ENCODE measurements at regions not wholly inside any gene's neighbourhood (a gene's known extent, or its start where the extent isn't known, plus 50 kb on each side); places are given as distances from the start of the nearest gene placed in this dataset.
"Not testable (repeated sequence)": the region's sequence is repeated elsewhere in the genome, so short reads cannot be mapped to it uniquely, and the experiment has no call there.

GRCh38 chr2:12543076-12543977 is 173.4 kb upstream of the TRIB2 start:
- DNase-seq (ENCODE audit: low spot score) = no peak

DNA sequence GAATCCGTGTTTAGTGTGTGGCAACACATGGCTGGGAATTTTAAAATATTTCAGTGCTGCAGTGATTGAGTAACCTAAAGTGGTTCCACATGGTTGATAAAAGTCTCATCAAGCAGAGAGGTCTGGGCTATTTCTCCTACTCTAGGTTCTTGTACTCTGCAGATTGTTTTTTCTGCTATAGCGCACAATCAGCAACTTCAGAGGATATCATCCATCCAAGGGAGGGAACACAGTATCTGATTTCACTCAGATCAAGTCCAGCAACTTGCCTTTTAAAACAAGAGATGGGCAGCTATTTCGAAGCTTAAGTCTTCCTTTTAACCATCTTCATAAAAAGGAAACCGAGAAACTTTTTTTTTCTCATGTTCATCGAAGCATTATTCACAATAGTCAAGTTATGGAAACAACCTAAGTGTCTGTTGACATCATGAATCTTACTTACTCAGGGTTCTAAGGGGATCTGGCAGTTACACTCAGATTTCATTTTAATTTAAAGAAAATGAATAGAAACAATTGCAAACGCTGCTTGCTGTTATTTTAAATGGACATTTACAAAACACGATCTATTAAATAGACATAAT is 172.7 kb upstream of the TRIB2 start:
- no peak for DNase-seq (ENCODE audit: low spot score)

GRCh38 chr2:12547566-12548170 is 169.1 kb upstream of the TRIB2 start:
- DNase-seq (ENCODE audit: low spot score) = no peak

DNA sequence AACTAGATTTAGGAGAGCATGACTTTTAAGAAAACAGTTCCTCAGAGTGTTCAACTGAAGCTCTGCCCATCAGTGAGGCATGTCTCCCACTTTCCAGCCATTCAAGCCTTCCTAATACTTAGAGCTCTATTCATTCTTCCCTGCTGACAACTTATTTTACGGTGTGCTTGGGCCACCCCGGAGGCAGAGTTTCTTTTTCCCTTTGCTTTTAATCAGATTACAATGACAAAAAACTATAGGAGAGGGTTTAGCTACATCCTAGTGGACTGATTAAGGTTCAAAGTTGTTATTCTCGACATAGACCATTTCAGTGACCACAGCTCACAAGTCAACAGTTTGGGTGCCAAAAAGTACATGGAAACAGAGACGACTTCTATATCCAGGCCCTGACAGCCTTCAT is 167.8 kb upstream of the TRIB2 start:
- no peak for DNase-seq (ENCODE audit: low spot score)

DNA sequence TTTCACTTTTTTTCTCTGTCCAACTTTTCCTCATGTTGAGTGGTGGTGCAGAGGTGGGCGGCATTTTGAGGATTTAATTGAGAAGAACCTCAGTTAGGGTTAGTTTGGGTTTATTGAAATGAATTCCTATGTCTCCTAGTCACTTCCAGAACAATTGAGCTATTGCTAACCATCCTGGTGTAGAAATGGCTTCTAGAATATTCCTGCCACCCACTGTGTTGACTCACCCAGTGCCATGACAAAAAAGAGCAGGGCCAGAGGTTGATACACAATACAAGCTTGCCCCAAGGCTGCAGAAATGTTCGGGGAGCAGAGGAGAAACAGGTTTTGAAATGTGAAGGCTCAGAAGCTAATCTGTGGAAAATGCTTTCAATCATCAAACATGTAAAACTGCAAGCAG is 167.1 kb upstream of the TRIB2 start:
- DNase-seq (ENCODE audit: low spot score) = no peak

DNA sequence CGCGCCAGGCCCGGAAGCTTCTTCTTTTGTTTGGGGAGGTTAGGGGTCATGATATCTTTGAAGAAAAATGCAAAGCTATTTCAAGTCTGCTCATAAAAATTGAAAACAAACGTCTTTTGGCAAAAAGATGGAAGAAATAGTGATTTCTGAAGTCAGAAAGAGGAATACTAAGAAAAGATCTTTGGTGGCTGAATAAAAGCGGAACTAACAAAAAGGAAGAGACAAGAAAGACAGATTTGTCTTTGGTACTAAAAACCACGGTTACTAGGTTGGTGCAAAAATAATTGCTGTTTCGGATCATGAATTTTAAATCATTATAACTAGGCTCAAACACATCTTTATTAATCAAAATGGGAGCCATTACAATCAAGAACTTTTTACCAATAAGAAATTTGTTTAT is 164.6 kb upstream of the TRIB2 start:
- DNase-seq (ENCODE audit: low spot score) = no peak

DNA sequence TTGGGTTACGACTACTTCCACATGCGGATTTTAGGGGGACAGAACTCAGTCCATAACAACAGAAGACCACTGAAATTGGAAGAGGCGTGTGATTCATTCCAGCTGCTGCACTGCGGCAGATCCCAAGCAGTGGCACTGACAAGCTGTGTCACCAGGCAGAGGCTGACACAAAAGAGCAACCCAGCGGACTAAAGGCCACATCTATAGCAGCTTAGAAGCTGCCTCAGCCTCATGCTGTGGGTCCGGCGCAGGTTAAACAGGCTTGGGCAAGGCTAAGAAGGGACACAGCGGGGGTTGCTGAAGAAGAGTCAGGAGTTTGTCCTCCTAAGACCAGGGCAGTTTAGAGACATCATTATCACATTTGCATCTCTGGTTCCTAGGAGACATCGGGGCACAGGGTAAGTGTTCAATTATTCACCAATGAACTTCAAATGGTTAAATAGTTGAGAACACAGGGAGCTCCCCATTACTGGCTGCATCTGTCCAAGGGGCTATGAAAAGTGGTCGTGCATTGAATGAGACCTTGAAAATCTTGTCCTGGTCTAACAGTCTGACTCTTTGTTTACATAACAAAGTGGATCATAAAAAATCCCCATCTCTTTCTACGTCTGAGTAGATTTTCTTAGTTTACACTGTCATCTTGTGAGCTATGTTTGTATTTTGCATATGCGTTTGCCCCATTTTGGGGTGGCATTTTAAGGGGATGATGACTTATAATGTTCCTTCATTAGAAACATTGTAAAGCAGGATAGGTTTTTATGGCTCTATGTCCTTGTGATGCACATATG is 162.3 kb upstream of the TRIB2 start:
- DNase-seq (ENCODE audit: low spot score) = no peak

- DNase-seq (ENCODE audit: low spot score) = no peak
Measured at GRCh38 chr2:12555012-12555645, 161.6 kb upstream of the TRIB2 start.

GRCh38 chr2:12556762-12557161 is 160.0 kb upstream of the TRIB2 start:
- DNase-seq (ENCODE audit: low spot score) = no peak

- DNase-seq (ENCODE audit: low spot score) = no peak
Measured at GRCh38 chr2:12557688-12558087, 159.0 kb upstream of the TRIB2 start.

DNA sequence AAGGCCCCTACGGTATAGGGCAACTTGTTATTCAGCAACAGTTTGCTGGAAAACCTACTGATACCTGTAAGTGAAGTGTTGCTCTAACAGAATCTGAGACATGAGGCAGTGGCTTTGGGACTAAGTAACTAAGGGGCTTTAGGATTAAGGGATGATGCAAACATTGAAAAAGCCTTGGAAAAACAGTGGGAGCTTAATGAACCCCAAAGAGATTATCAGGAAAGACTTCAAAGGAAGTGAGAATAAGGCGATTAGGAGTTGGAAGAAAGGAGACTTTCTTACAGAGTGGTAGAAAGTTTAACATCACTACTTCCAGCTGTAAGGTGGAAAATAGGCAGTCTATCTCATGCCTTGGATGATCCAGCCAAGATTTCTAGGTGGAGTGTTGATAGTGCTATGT is 158.2 kb upstream of the TRIB2 start:
- DNase-seq (ENCODE audit: low spot score) = no peak

GRCh38 chr2:12560618-12561017 is 156.1 kb upstream of the TRIB2 start:
- no peak for DNase-seq (ENCODE audit: low spot score)

GRCh38 chr2:12567411-12567810 is 149.3 kb upstream of the TRIB2 start:
- DNase-seq (ENCODE audit: low spot score) = no peak

DNA sequence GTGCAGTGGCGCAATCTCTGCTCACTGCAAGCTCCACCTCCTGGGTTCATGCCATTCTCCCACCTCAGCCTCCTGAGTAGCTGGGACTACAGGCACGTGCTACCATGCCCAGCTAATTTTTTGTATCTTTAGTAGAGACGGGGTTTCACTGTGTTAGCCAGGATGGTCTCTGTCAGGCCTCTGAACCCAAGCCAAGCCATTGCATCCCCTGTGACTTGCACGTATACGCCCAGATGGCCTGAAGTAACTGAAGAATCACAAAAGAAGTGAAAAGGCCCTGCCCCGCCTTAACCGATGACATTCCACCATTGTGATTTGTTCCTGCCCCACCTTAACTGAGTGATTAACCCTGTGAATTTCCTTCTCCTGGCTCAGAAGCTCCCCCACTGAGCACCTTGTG is 147.2 kb upstream of the TRIB2 start:
- not testable (repeated sequence) for DNase-seq (ENCODE audit: low spot score)

DNA sequence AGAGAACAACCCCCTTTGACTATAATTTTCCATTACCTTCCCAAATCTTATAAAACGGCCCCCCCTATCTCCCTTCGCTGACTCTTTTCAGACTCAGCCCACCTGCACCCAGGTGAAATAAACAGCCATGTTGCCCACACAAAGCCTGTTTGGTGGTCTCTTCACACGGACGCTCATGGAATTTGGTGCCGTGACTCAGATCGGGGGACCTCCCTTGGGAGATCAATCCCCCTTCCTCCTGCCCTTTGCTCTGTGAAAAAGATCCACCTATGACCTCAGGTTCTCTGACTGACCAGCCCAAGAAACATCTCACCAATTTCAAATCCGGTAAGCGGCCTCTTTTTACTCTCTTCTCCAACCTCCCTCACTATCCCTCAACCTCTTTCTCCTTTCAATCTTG is 146.8 kb upstream of the TRIB2 start:
- not testable (repeated sequence) for DNase-seq (ENCODE audit: low spot score)

DNA sequence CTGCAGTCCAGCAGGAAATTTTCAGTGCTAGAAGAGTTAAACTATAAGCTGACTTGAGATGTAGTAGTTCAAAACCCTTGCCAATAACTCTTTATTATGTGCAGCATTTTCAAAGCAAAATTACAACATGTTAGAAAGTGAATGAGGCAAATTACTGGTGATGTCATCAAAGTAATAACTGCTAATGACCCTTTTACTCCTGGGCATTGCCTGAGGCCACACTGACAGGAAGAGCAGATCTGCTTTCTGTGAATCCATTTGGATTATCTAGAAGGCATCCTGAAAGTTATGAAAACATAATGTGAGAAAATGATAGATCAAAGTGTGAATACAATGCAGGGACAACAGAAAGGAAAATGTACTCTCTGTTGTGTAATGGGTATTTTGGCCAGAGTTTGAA is 139.6 kb upstream of the TRIB2 start:
- DNase-seq (ENCODE audit: low spot score) = no peak

DNA sequence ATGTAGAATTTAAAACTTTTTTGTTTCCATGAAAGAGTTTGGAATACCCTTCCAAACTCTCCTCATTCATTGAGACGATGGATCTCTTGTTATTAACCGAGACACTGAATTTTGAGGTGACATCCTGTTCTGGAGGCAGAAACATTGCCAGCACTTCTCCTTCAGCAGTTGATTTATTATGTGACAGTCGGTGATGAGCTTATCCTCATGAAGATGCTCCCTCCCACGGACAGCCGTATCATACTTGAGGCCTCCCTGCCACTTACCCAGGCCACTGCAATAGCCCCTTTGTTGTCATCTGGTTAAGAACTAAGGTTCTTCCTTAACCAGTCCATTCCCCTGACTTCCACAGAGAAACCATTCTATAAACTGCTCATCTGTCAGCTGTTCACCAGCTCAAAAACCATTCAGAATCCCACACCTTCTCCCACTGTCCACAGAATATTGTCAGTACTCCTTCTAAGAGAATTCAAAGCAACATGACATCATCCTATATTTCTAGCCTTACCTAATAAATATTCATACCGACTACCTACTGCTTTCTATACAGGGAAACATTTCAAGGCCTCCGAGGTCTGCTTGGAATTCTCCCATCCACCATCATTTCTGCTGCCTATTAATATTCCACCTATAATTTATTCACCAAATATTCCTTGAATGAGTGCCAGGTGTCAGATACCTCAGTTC is 139.0 kb upstream of the TRIB2 start:
- no peak for DNase-seq (ENCODE audit: low spot score)

DNA sequence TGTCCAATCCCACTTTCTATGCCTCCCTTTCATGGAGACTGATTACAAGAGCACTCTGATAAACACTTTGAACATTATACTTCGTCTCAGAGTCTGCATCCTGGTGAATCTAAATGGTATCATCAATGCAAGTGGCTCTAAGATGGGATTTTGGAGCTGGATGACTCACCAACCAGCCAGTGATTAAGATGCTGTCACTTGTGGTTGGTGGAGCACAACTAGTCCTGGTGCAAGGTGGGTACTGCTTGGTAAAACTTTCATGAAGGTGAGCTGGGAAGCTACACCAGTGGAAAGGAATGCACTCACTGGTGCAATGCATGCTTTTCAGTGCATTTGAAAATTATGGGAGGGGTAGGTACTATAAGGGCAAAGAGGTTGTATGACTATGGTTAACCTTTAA is 137.7 kb upstream of the TRIB2 start:
- DNase-seq (ENCODE audit: low spot score) = no peak

DNA sequence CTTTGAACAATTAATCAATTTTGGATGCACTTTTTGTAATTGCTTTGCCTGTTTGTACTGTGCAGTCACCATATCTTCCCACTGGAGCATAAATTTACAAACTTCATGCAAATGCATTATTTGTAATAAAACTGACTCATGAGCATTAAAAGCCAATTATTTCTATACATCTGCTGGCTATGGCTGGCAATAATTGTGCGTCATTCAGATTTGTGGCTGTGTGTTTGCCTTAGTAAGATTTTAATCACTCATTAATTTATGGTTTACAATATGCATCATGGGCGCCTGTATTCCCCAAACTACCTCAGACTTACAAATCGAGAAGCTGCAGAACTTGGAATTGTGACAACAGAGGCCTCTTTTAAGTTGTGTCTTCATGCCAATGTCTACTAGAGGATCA is 132.4 kb upstream of the TRIB2 start:
- no peak for DNase-seq (ENCODE audit: low spot score)

DNA sequence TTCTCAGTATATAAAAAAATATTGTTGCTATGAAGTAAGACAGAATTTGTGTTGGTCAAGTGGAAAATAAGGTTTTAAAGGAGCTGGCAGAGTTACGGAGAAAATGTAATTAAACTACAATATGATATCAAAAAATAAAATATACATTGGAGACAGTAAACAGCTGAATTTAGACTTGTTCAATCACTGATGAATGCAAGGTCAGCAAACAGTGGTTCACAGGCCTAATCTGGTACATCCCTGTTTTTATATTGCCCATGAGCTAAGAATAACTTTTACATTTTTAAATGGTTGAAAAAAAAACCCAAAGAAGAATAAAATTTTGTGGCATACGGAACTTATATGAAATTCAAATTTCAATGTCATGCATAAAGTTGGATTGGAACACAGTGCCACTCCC is 131.0 kb upstream of the TRIB2 start:
- DNase-seq (ENCODE audit: low spot score) = no peak

GRCh38 chr2:12587228-12587627 is 129.5 kb upstream of the TRIB2 start:
- DNase-seq (ENCODE audit: low spot score) = no peak

Measured in hematopoietic multipotent progenitor cell treated with erythropoietin and hydrocortisone succinate and interleukin-3 and kit ligand, for 15 days (in vitro differentiated cells).